VCaP (cell line): ENCODE measurements at regions not wholly inside any gene's neighbourhood (a gene's known extent, or its start where the extent isn't known, plus 50 kb on each side); places are given as distances from the start of the nearest gene placed in this dataset.

ENCODE experiments used
- H3K27ac ChIP-seq: fragments of 450-650 bp; 2 replicates; pipeline ENCODE4 v1.5.1; 2017
- CTCF ChIP-seq: fragments of 450-650 bp; conservative IDR thresholded peaks from 2 replicates; pipeline ENCODE4 v1.5.1; 2017; ENCODE audit warnings: mild to moderate bottlenecking, moderate library complexity

DNA sequence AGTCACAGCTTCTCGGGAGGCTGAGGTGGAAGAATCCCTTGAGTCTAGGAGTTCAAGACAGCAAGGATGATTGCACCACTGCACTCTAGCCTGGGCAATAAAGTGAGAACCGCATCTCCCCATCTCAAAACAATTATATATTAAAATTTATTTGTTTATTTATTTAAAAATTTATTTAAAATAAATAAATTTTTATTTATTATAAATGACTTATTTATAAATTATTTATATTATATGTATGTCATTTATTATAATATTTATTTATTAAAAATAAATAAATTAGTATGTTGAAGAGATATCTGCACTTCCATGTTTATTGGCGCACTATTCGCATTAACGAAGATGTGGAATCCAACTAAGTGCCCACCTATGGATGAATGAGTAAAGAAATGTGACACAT, 683.2 kb upstream of the BRINP3 start:
- H3K27ac ChIP-seq, result no peak overlapping the region
- TF ChIP-seq CTCF, result no peak

- no peak overlapping the region for H3K27ac ChIP-seq
- no peak for TF ChIP-seq CTCF
These were observed 685.1 kb upstream of the BRINP3 start for GRCh38 chr1:191162762-191163161.

GRCh38 chr1:191163621-191164020, 686.0 kb upstream of the BRINP3 start:
- H3K27ac ChIP-seq, result no peak overlapping the region
- no peak for TF ChIP-seq CTCF

DNA sequence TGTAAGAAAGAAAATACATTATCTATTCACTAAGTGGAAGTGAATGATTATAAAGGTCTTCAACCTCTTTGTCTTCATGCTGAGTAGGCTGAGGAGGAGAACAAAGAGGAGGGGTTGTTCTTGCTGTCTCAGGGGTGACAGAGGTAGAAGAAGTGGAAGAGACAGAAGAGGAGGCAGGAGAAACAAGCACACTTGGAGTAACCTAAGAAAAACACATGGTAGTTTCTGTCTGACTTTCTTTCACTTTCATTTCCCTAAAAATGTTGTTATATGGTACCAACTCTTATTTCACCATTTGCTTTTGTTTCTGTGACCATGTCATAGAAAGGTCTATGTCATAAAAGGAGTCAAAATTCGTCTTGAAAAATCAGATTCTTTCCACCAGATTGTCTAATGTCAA, 696.6 kb upstream of the BRINP3 start:
- H3K27ac ChIP-seq, result no peak overlapping the region
- TF ChIP-seq CTCF, result no peak

GRCh38 chr1:191176131-191176530, 698.5 kb upstream of the BRINP3 start:
- no peak for TF ChIP-seq CTCF

DNA sequence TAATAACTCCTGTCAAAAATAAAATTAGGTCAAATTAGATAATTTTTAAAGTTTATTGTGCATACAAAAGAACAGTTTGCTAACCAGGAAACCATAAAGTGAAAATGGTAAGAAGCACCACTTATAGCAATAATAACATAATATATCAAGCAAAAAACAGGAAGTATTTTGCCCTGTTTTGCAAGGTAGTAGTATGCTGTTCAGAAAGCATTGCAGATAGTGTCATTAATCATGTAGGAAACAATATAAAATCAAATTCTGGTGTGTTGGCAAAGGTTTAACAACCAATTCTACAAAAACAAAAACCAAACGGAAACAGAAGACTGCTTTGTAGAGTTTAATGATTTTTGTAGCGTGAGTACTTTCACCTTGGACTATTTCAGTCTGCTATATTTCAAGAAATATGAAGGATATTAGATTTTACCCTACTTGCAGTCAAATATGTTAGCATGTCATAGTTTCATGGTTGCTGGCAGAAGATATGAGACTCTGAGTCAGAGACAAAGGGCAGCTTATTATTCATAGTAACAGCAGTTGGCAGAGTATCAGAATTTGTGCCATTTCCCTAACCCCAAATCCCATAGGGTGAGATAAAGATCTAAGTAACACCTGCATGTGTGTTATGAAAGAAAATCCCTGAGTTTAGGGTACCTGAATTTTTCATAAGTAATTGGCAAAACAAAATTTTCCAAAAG, 729.0 kb upstream of the BRINP3 start:
- H3K27ac ChIP-seq, result no peak overlapping the region
- no peak for TF ChIP-seq CTCF

More at GRCh38 chr1:191176131-191176530, 698.5 kb upstream of the BRINP3 start:
- H3K27ac ChIP-seq, result no peak overlapping the region

GRCh38 chr1:191222206-191222605, 744.5 kb upstream of the BRINP3 start:
- no peak for TF ChIP-seq CTCF
- H3K27ac ChIP-seq, result no peak overlapping the region
